BLaER1 treated with 17β-estradiol and CSF1 and Interleukin-3, amounts not matched to agents 10 nM and 100 nM (cell line): ENCODE measurements at regions not wholly inside any gene's neighbourhood (a gene's known extent, or its start where the extent isn't known, plus 50 kb on each side); places are given as distances from the start of the nearest gene placed in this dataset.

Experiments used
- H3K27ac ChIP-seq, 11 experiments: shearing (Covaris generic); formaldehyde crosslinking; 2 replicates each; pipeline ENCODE4 v1.8.1; 2022
- H3K27me3 ChIP-seq, 11 experiments: shearing (Covaris generic); formaldehyde crosslinking; 2 replicates each; pipeline ENCODE4 v1.8.1; 2022
- H3K36me3 ChIP-seq, 11 experiments: shearing (Covaris generic); formaldehyde crosslinking; 2 replicates each; pipeline ENCODE4 v1.8.1; 2022
- H3K4me1 ChIP-seq, 10 experiments: shearing (Covaris generic); formaldehyde crosslinking; 2 replicates each; pipeline ENCODE4 v1.8.1; 2022
- H3K4me2 ChIP-seq, 11 experiments: shearing (Covaris generic); formaldehyde crosslinking; 2 replicates each; pipeline ENCODE4 v1.8.1; 2022
- H3K4me3 ChIP-seq, 10 experiments: shearing (Covaris generic); formaldehyde crosslinking; 2 replicates each; pipeline ENCODE4 v1.8.1; 2022
- H3K9ac ChIP-seq, 11 experiments: shearing (Covaris generic); formaldehyde crosslinking; 2 replicates each; pipeline ENCODE4 v1.8.1; 2022
- H3K9me3 ChIP-seq, 11 experiments: shearing (Covaris generic); formaldehyde crosslinking; replicated peaks in 1 of 11; 2 replicates each; pipeline ENCODE4 v1.8.1; 2022
- H4K20me1 ChIP-seq, 11 experiments: shearing (Covaris generic); formaldehyde crosslinking; 2 replicates each; pipeline ENCODE4 v1.8.1; 2022
- Cebpa-rat ChIP-seq, 11 experiments: shearing (Covaris generic); IDR thresholded peaks; 2 replicates each; pipeline ENCODE4 v1.8.1; 2022

DNA sequence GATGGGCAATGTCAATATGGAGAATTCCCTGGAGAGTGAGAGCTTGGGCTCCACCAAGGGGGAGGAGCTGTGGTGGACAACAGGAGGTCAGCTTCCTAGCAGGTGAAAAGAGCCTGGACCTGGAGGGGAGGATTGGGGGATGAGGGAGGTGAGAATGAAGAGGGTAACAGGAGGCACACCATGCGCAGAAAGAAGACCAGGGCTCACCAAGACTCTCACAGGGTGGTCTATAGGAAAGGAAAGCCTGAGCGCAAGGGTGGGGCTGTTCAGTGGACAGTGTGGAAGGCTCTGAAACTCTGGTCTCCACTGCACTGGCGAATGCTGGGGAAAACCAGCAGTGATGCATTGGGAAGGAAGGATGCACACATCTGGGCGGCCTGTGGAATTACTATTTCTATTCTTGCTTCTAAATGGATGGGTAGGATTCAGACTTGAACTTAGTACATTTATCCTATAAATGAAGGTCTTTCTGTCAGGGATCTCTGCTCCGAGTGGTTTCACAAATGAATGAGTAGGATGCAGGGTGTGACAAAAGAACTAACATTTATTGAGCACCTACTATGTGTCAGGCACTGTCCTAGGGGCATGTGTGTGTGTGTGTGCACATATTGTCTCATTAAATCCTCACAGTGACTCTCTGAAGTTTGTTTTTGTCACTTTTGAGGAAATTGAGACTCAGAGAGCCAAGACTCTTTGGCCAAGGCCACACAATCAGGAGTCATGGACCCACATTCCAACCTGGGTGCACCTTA, 152.7 kb downstream of the CD83 start:
- H3K9me3 ChIP-seq: peaks cover 8 to 34% (median 18%) of the 10 kb centered on the region in 11 experiments
- peak overlapping the region in 10 of 11 experiments; percentile 6 to 96 (median 44); a peak in 15 of 22 replicates for H3K4me2 ChIP-seq
- TF ChIP-seq Cebpa-rat (IDR thresholded peaks at IDR 0.05): no peak

DNA sequence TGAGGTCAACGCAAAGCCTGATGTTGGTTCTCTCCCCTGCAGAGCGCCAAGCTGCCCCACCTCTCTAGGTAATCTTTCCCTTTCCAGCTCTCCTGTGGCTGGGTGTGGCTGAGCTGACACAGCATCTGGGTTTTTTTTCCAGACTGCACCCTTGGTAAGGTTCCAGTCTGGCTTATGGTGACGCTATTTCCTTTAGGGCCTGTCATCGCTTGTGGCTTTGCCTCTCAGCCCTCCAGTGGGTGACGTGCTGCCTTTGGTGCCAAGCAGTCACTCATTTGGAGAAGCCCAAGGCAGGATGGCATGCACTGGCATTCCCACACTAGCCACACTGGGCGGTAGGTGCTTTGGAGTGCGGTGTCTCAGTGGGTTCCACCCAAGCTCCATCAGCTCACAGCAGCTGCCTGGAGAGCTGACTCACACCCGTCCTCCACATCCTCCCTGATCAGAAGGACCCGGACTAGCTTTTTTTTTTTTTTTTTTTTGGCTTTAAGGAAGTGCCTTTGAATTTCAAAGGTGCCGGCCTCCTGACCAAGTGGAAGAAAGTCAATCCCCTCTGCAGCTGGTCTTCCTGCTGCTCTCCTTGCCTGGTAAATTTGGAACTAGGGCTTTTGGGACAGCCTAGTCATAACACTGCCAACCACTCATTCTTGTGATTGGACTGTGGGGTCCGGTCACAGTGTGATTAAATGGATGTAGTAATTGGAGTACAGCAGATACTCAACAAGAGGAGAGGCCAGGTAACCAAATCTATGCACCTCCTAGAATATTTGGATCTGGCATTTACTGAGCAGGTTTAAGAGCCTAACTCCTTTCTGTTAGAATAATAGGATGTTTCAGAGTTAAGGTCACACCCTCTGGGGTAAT, 153.6 kb downstream of the CD83 start:
- Histone ChIP-seq H3K27me3 (no peaks in the 10 kb centered on the region), H3K9ac (peak overlapping the region in 1 of 11 experiments; percentile 15; a peak in 1 of 22 replicates), H3K9me3 (peaks cover 7 to 31% (median 16%) of the 10 kb centered on the region in 11 experiments; a peak in 21 of 22 replicates), H4K20me1 (no peaks in the 10 kb centered on the region), H3K4me2 (peak overlapping the region; percentile 3 to 96 (median 29); a peak in 16 of 22 replicates), H3K36me3 (peaks cover 0 to 7% (median 0%) of the 10 kb centered on the region in 11 experiments; a peak in 1 of 22 replicates), H3K27ac (peak overlapping the region in 3 of 11 experiments; percentile 11 to 60 (median 49); a peak in 5 of 22 replicates), H3K4me1 (peaks cover 35 to 61% (median 45%) of the 10 kb centered on the region in 10 experiments), H3K4me3 (no peak overlapping the region)
- no peak for TF ChIP-seq Cebpa-rat (IDR thresholded peaks at IDR 0.05)

More for the DNA sequence above, 152.7 kb downstream of the CD83 start:
- peaks cover 0 to 7% (median 0%) of the 10 kb centered on the region in 11 experiments; a peak in 1 of 22 replicates for H3K36me3 ChIP-seq
- peak overlapping the region in 2 of 11 experiments; percentile 49 to 60; a peak in 3 of 22 replicates for H3K27ac ChIP-seq
- H3K4me3 ChIP-seq: no peak overlapping the region
- H3K27me3 ChIP-seq: no peaks in the 10 kb centered on the region
- peaks cover 26 to 53% (median 36%) of the 10 kb centered on the region in 10 experiments for H3K4me1 ChIP-seq
- no peak overlapping the region for H3K9ac ChIP-seq
- H4K20me1 ChIP-seq: no peaks in the 10 kb centered on the region

DNA sequence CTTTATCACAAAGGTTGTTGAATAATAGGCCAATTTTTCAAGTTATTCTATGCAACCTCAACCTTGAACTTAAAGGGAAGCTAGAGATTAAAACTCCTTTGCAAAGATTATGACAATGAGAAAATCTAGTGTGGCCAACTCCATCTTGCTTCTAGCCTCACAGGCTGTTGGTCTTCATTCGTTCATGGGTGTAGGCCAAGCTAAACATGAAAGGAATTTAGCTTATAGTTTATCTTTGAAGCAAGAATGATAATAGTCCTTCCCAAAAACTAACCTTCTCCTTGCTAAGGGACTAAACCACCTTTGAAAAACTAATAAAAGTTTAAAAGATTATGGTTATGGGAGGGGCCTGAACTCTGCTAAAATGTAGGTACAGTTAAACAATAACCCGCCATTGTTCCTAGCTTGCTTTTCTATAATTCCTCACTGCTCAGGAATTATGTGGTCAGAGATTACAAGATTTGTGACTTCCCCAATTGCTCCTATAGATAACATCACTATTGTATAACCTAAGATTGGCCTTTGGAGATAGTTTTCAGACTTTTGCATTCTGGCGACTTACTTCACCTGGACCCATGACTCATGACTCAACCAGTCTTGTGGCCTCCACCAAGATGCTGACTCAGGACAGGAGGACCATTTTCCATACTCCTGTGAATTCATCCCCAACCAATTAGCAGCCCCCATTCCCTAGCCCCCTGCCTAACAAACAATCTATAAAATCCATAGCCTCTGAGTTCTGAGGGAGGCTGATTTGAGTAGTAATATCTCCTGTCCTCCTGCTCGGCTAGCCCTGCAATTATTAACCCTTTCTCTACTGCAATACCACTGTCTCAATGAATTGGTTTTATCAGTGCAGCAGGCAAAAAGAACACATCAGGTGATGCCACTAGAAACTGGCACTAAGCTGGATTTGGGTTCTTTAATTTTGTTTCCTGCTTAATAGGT, 154.5 kb downstream of the CD83 start:
- Histone ChIP-seq H4K20me1 (no peaks in the 10 kb centered on the region), H3K36me3 (peaks cover 0 to 7% (median 0%) of the 10 kb centered on the region in 11 experiments; a peak in 1 of 22 replicates), H3K4me3 (no peak overlapping the region), H3K9ac (peak overlapping the region in 1 of 11 experiments; percentile 15; a peak in 1 of 22 replicates), H3K4me2 (peak overlapping the region in 5 of 11 experiments; percentile 3 to 96 (median 58); a peak in 8 of 22 replicates), H3K27ac (peak overlapping the region in 3 of 11 experiments; percentile 11 to 60 (median 49); a peak in 5 of 22 replicates), H3K27me3 (no peaks in the 10 kb centered on the region), H3K9me3 (peaks cover 7 to 31% (median 16%) of the 10 kb centered on the region in 11 experiments; a peak in 21 of 22 replicates), H3K4me1 (peaks cover 44 to 68% (median 54%) of the 10 kb centered on the region in 10 experiments)
- no peak for TF ChIP-seq Cebpa-rat (IDR thresholded peaks at IDR 0.05)

DNA sequence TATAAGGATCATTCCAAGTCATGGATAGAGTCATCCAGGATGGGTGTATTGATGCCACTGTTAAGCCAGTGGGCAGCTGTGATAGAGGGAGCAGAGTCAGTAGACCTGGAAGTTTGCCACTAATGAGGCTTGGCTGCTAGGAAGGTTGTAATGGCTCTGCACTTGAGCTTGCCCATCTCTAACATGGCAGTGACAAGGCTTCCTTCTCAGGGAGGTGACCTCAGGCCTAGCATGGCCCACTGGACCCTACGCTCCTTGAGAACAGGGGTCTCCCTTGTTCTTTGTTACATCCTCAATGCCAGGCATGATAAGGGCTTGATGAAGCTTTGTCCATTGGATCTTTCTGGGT, 155.1 kb downstream of the CD83 start:
- H3K4me1 ChIP-seq: peaks cover 50 to 75% (median 60%) of the 10 kb centered on the region in 10 experiments
- TF ChIP-seq Cebpa-rat (IDR thresholded peaks at IDR 0.05): no peak
- peaks cover 7 to 31% (median 16%) of the 10 kb centered on the region in 11 experiments; a peak in 20 of 22 replicates for H3K9me3 ChIP-seq
- H3K4me3 ChIP-seq: no peak overlapping the region
- peak overlapping the region in 3 of 11 experiments; percentile 51 to 96 (median 84); a peak in 5 of 22 replicates for H3K4me2 ChIP-seq
- H3K36me3 ChIP-seq: peaks cover 0 to 7% (median 0%) of the 10 kb centered on the region in 11 experiments; a peak in 1 of 22 replicates
- no peaks in the 10 kb centered on the region for H3K27me3 ChIP-seq
- no peak overlapping the region for H3K9ac ChIP-seq
- H3K27ac ChIP-seq: peak overlapping the region in 1 of 11 experiments; percentile 60; a peak in 1 of 22 replicates
- no peaks in the 10 kb centered on the region for H4K20me1 ChIP-seq

DNA sequence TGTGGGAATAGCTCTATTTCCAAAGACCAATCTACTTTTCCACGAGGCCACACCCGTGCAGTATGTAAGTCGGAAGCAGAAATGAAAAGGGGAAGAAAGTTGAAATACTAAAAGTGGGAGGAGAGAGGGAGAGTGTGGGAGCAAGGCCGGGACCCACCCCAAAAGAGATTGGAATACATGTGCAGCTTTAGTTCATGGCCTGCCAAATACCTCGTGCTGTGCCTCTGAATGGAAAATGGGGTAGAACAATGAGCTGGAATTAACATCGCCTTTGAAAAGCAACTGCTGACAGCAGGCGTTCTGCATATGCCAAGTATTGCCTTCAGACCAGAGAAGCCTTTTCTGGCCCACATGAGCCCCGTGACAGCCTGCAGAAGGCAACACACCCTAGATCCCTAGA, 155.6 kb downstream of the CD83 start:
- Histone ChIP-seq H4K20me1 (no peaks in the 10 kb centered on the region), H3K36me3 (peaks cover 0 to 7% (median 0%) of the 10 kb centered on the region in 11 experiments; a peak in 1 of 22 replicates), H3K9ac (no peak overlapping the region), H3K4me2 (peak overlapping the region in 3 of 11 experiments; percentile 51 to 96 (median 84); a peak in 5 of 22 replicates), H3K9me3 (peaks cover 7 to 30% (median 16%) of the 10 kb centered on the region in 11 experiments; a peak in 20 of 22 replicates), H3K27ac (no peak overlapping the region), H3K4me3 (no peak overlapping the region), H3K27me3 (no peaks in the 10 kb centered on the region), H3K4me1 (peaks cover 55 to 79% (median 65%) of the 10 kb centered on the region in 10 experiments)
- TF ChIP-seq Cebpa-rat (IDR thresholded peaks at IDR 0.05): no peak

DNA sequence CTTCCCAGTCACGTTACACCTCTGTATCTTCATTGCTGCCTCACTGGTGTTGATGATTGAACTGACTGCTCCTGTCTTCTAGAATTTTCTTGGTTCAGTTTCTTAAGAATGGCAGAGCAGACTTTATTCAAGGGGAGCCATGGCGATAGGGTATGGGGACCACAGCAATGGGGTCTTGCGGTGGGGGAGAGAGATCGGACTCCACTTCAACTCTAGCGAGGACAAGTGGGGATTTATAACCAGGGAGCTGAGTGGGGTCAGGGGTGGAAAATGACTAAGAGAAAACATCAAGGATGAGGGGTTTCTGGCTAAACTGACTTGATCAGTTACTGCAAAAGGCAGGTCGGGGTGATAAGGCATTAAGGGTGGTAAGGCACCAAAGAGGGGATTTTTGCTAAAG, 156.4 kb downstream of the CD83 start:
- peak overlapping the region in 1 of 11 experiments; percentile 72; a peak in 1 of 22 replicates for H3K27ac ChIP-seq
- peaks cover 7 to 30% (median 16%) of the 10 kb centered on the region in 11 experiments; a peak in 20 of 22 replicates for H3K9me3 ChIP-seq
- peaks cover 0 to 7% (median 0%) of the 10 kb centered on the region in 11 experiments; a peak in 1 of 22 replicates for H3K36me3 ChIP-seq
- H3K4me2 ChIP-seq: peak overlapping the region in 10 of 11 experiments; percentile 77 to 96 (median 88); a peak in 15 of 22 replicates
- H4K20me1 ChIP-seq: no peaks in the 10 kb centered on the region
- no peak overlapping the region for H3K9ac ChIP-seq
- TF ChIP-seq Cebpa-rat (IDR thresholded peaks at IDR 0.05): no peak
- H3K4me3 ChIP-seq: no peak overlapping the region
- H3K4me1 ChIP-seq: peaks cover 63 to 88% (median 73%) of the 10 kb centered on the region in 10 experiments
- no peaks in the 10 kb centered on the region for H3K27me3 ChIP-seq

DNA sequence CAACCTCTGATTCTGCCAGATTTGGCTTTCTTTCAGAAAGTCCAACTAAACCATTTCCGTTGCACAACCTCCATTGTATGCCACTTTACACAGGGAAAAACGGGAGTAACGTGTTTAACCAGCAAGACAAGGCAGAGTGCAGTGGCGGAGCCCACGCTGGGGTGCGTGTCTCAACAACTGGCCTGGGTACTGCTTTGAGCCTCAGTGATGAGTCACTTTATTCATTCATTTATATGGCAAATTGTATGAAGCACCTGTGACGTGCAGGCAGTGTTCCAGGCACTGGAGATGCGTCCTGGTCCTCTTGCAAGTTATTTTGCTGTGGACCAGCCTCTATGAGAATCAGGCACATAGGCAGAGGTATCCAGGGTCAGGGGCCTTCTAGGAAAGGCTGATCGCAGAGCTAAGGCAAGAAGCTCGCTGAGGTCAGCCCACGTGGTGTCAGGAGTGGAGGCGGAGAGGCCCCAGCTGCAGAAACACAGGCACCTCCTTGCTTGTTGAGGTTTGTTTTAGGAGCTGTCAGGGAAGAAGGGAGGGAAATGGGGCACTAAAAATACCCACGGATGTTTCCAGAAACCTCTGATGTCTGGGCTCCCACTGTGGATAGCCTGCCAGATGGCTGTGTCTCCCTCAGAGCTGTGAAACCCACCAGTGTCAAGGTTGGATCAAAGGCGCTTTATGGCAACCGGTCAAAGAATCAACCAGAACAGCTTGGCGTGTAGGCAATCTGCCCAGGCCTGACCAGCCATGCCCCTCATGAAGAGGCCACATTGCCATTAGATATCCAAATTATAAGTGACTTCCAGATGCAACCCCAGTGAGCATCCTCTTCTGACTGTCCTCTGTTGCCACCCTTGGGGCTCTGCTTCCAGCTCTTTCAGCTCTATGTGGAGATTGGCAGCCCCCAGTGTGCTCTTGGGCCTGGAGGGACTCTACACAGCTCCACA, 157.2 kb downstream of the CD83 start:
- TF ChIP-seq Cebpa-rat (IDR thresholded peaks at IDR 0.05): no peak
- Histone ChIP-seq H3K27ac (peak overlapping the region in 9 of 11 experiments; percentile 9 to 92 (median 70); a peak in 13 of 22 replicates), H3K9ac (peak overlapping the region in 7 of 11 experiments; percentile 6 to 63 (median 32); a peak in 6 of 22 replicates), H3K36me3 (peaks cover 0 to 7% (median 0%) of the 10 kb centered on the region in 11 experiments; a peak in 1 of 22 replicates), H3K4me2 (peak overlapping the region; percentile 77 to 96 (median 87)), H3K27me3 (no peaks in the 10 kb centered on the region), H3K4me3 (no peak overlapping the region; a peak in 1 of 20 replicates), H3K9me3 (peaks cover 8 to 34% (median 17%) of the 10 kb centered on the region in 11 experiments), H3K4me1 (peaks cover 57 to 89% (median 67%) of the 10 kb centered on the region in 10 experiments), H4K20me1 (no peaks in the 10 kb centered on the region)
